CD4-positive, alpha-beta T cell (primary cell): ENCODE measurements at regions not wholly inside any gene's neighbourhood (a gene's known extent, or its start where the extent isn't known, plus 50 kb on each side); places are given as distances from the start of the nearest gene placed in this dataset.

Experiments used
- ATAC-seq: fragments of 200-7000 bp; cut with Tn5 transposase; one replicate; pipeline ENCODE4 v1.10.0; 2022; ENCODE audit warnings: mild to moderate bottlenecking; ENCODE audit not compliant: poor library complexity
- CTCF ChIA-PET: fragments of 350-600 bp; sonication (Branson Sonifier 250); formaldehyde crosslinking; loops from one replicate; lab custom pipeline; 2021; ENCODE audit warnings: antibody characterized with exemption, inconsistent platforms; lab: Charles Lee
- POLR2A ChIA-PET: fragments of 350-600 bp; sonication (Branson Sonifier 250); formaldehyde crosslinking; loops from one replicate; lab custom pipeline; 2021; ENCODE audit warnings: antibody characterized with exemption, inconsistent platforms; lab: Charles Lee
- DNase-seq, 14 experiments: peaks; one replicate each; pipeline ENCODE4 v3.0.0-alpha.2; 2013 to 2020; ENCODE audit warnings: mixed read lengths in 2 of 14
- H3K27ac ChIP-seq, 2 donors: one replicate each; pipeline versions ENCODE4 v1.5.1 to v1.7.0; 2013; ENCODE audit warnings: low read length in 2 of 2, low read depth in 1 of 2, mild to moderate bottlenecking in 1 of 2
- H3K27me3 ChIP-seq, 2 experiments: 1 replicate in 1 of 2; 2 replicates in 1 of 2; pipeline versions ENCODE4 v1.6.1 to v1.7.0; 2013; ENCODE audit warnings: low read length in 2 of 2, control low read depth in 1 of 2, mild to moderate bottlenecking in 1 of 2, moderate library complexity in 1 of 2; ENCODE audit not compliant: insufficient read depth in 2 of 2, control insufficient read depth in 1 of 2
- H3K36me3 ChIP-seq: one replicate; pipeline ENCODE4 v1.6.1; 2013; ENCODE audit warnings: low read length, control low read depth; ENCODE audit not compliant: insufficient read depth
- H3K4me1 ChIP-seq: one replicate; pipeline ENCODE4 v1.6.1; 2013; ENCODE audit warnings: low read length, control low read depth; ENCODE audit not compliant: insufficient read depth
- H3K4me3 ChIP-seq: one replicate; pipeline ENCODE4 v1.5.1; 2013; ENCODE audit warnings: mild to moderate bottlenecking, low read length, moderate library complexity
- H3K9me3 ChIP-seq, 2 experiments: 1 replicate in 1 of 2; 2 replicates in 1 of 2; pipeline versions ENCODE4 v1.6.1 to v1.7.0; 2013; ENCODE audit warnings: low read length in 2 of 2, mild to moderate bottlenecking in 2 of 2, control low read depth in 1 of 2, moderate library complexity in 1 of 2; ENCODE audit not compliant: control insufficient read depth in 1 of 2, insufficient read depth in 1 of 2
- H3K27ac Mint-ChIP-seq: one replicate; pipeline ENCODE4 v1.8.0; 2020; ENCODE audit warnings: mixed read lengths
- H3K27me3 Mint-ChIP-seq: one replicate; pipeline ENCODE4 v1.8.0; 2021; ENCODE audit warnings: mixed read lengths
- H3K36me3 Mint-ChIP-seq: one replicate; pipeline ENCODE4 v1.8.0; 2021; ENCODE audit warnings: low read depth, mixed read lengths
- H3K4me1 Mint-ChIP-seq: one replicate; pipeline ENCODE4 v1.8.0; 2021; ENCODE audit warnings: low read depth, mixed read lengths
- H3K4me3 Mint-ChIP-seq: one replicate; pipeline ENCODE4 v1.8.0; 2020; ENCODE audit warnings: mild to moderate bottlenecking, mixed read lengths
- H3K9me3 Mint-ChIP-seq: one replicate; pipeline ENCODE4 v1.8.0; 2020; ENCODE audit warnings: mixed read lengths
- intact Hi-C, 2 experiments: fragments of 100-400 bp; cut with DNase I in 1 of 2; cut with micrococcal nuclease in 1 of 2; formaldehyde crosslinking; loops; one replicate each; pipeline versions ENCODE4 v1.15.1 to v1.9.0; 2023 to 2025; cut with DNase I, micrococcal nuclease
- TF ChIP-seq, protein P1 (sequence below): fragments of 200-600 bp; IDR thresholded peaks from one replicate; pipeline ENCODE4 v1.8.0; 2022; ENCODE audit warnings: antibody characterized with exemption, mild to moderate bottlenecking

DNA sequence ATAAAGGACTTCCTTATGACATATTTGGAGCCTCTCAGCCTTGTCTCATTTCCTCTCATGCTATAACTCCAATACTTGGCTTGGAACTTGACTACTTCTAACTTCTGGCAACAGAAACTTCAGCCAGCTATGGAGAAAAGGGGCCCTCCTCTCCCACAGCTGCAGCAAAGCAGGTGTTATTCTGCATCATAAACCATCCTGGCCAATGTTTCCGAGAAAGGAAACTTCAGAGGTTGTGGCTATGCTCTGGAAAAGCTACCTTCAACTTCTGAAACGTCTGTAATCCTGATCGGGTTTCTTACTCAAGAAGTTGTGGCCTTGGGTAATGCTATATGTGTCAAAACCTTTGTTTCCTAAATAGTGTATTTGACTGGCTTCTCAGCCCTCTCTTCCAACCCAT lies 109.5 kb upstream of the CDX4 start:
- Mint-ChIP-seq H3K9me3 (no peaks in the 10 kb centered on the region), H3K27ac (no peak overlapping the region), H3K4me3 (no peak overlapping the region), H3K27me3 (no peaks in the 10 kb centered on the region), H3K4me1 (no peaks in the 10 kb centered on the region), H3K36me3 (no peaks in the 10 kb centered on the region)
- no peak for ATAC-seq
- Histone ChIP-seq H3K9me3 (peaks cover 0 to 5% of the 10 kb centered on the region in 2 experiments), H3K36me3 (no peaks in the 10 kb centered on the region), H3K4me3 (no peak overlapping the region), H3K27ac (no peak overlapping the region), H3K27me3 (no peaks in the 10 kb centered on the region), H3K4me1 (no peaks in the 10 kb centered on the region)
- intact Hi-C loops, result no loop called here
- no peak for DNase-seq
- CTCF ChIA-PET, result no interaction called here
- POLR2A ChIA-PET, result no interaction called here
- TF ChIP-seq, protein P1, sequence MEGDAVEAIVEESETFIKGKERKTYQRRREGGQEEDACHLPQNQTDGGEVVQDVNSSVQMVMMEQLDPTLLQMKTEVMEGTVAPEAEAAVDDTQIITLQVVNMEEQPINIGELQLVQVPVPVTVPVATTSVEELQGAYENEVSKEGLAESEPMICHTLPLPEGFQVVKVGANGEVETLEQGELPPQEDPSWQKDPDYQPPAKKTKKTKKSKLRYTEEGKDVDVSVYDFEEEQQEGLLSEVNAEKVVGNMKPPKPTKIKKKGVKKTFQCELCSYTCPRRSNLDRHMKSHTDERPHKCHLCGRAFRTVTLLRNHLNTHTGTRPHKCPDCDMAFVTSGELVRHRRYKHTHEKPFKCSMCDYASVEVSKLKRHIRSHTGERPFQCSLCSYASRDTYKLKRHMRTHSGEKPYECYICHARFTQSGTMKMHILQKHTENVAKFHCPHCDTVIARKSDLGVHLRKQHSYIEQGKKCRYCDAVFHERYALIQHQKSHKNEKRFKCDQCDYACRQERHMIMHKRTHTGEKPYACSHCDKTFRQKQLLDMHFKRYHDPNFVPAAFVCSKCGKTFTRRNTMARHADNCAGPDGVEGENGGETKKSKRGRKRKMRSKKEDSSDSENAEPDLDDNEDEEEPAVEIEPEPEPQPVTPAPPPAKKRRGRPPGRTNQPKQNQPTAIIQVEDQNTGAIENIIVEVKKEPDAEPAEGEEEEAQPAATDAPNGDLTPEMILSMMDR, result no peak

DNA sequence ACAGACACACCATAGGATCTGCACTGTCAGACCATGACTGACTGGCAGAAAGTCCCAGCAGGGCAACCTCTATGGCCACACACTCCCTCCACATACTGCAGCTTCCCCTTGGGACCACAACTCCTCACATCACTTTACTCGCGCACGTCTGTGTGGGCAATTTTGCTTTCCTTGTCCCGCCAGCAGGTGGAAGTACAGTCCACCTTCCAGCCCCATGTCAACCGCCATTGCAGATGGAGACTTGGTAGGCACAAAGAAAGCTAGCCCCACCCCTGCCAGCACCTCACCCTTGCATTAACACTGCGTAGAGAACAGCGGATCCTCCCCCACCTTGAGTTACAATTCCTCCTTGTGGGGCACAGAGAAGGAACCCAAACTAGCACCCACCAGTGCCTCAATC lies 74.4 kb upstream of the NAP1L2 start:
- TF ChIP-seq, protein P1, result no peak
- Mint-ChIP-seq H3K36me3 (no peaks in the 10 kb centered on the region), H3K27ac (no peak overlapping the region), H3K9me3 (no peaks in the 10 kb centered on the region), H3K4me3 (no peak overlapping the region), H3K27me3 (no peaks in the 10 kb centered on the region), H3K4me1 (no peaks in the 10 kb centered on the region)
- Histone ChIP-seq H3K36me3 (no peaks in the 10 kb centered on the region), H3K27me3 (no peaks in the 10 kb centered on the region), H3K9me3 (no peaks in the 10 kb centered on the region), H3K27ac (no peak overlapping the region), H3K4me1 (no peaks in the 10 kb centered on the region), H3K4me3 (no peak overlapping the region)
- ATAC-seq (no peak), DNase-seq (no peak)
- intact Hi-C loops, result no loop called here
- CTCF ChIA-PET, result no interaction called here
- POLR2A ChIA-PET, result no interaction called here

DNA sequence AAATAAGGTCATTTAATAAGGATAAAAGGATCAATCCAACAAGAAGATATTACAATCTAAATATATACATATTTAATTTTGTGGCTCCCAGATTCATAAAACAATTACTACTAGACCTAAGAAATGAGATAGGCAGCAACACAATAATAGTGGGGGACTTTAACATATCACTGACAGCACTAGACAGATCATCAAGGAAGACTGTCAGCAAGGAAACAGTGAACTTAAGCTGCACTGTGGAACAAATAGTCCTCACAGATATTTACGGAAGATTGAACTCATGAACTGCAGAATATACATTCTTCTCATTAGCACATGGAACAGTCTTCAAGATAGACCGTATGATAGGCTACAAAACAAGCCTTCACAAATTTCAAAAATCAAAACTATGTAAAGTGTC lies 56.1 kb upstream of the NAP1L2 start:
- H3K9me3 Mint-ChIP-seq, result no peaks in the 10 kb centered on the region
- no peak overlapping the region for H3K27ac ChIP-seq

More for the DNA sequence above, 56.1 kb upstream of the NAP1L2 start:
- ATAC-seq, result no peak
- CTCF ChIA-PET, result no interaction called here
- Histone ChIP-seq H3K4me3 (no peak overlapping the region), H3K36me3 (no peaks in the 10 kb centered on the region), H3K27me3 (no peaks in the 10 kb centered on the region), H3K9me3 (no peaks in the 10 kb centered on the region), H3K4me1 (no peaks in the 10 kb centered on the region)
- no peak overlapping the region for H3K27ac Mint-ChIP-seq
- TF ChIP-seq, protein P1, result no peak
- no peaks in the 10 kb centered on the region for H3K4me1 Mint-ChIP-seq
- intact Hi-C loops, result no loop called here
- no peak for DNase-seq
- POLR2A ChIA-PET, result no interaction called here
- H3K27me3 Mint-ChIP-seq, result peaks cover 16% of the 10 kb centered on the region
- H3K36me3 Mint-ChIP-seq, result no peaks in the 10 kb centered on the region
- H3K4me3 Mint-ChIP-seq, result no peak overlapping the region
